Epithelial cell of esophagus (primary cell): ENCODE measurements at regions not wholly inside any gene's neighbourhood (a gene's known extent, or its start where the extent isn't known, plus 50 kb on each side); places are given as distances from the start of the nearest gene placed in this dataset.

Source experiments
- DNase-seq: peaks from one replicate; pipeline ENCODE4 v3.0.0; 2010; ENCODE audit warnings: low read depth
- H3K4me3 ChIP-seq: 2 replicates; pipeline ENCODE4 v1.5.1; 2011; ENCODE audit warnings: mild to moderate bottlenecking, low read length, control low read depth
- CTCF ChIP-seq: IDR thresholded peaks from 2 replicates; pipeline ENCODE4 v1.5.1; 2011; ENCODE audit warnings: low read depth, mild to moderate bottlenecking, low read length, control low read depth, inconsistent platforms; ENCODE audit not compliant: insufficient read depth; ENCODE audit errors: missing control alignments

- H3K4me3 ChIP-seq = no peak overlapping the region
- peak; percentile 76 for TF ChIP-seq CTCF
- peak; percentile 41 for DNase-seq
These were observed 68.7 kb upstream of the LRIF1 start for GRCh38 chr1:111032295-111032897.

- TF ChIP-seq CTCF = peak; percentile 95
- no peak overlapping the region for H3K4me3 ChIP-seq
- DNase-seq = peak; percentile 76
These were observed 66.9 kb upstream of the LRIF1 start for GRCh38 chr1:111030590-111030989.

GRCh38 chr1:111025109-111025508 lies 61.4 kb upstream of the LRIF1 start:
- DNase-seq = no peak
- H3K4me3 ChIP-seq = no peak overlapping the region
- no peak for TF ChIP-seq CTCF

- TF ChIP-seq CTCF = no peak
- no peak overlapping the region for H3K4me3 ChIP-seq
- no peak for DNase-seq
These were observed 51.5 kb upstream of the LRIF1 start for GRCh38 chr1:111015222-111015621.
